DND-41 (cell line): ENCODE measurements at regions not wholly inside any gene's neighbourhood (a gene's known extent, or its start where the extent isn't known, plus 50 kb on each side); places are given as distances from the start of the nearest gene placed in this dataset.

Source experiments
- ATAC-seq: fragments of 200-7000 bp; cut with Tn5 transposase; 3 replicates; pipeline ENCODE4 v1.9.1; 2021; ENCODE audit warnings: low read depth; ENCODE audit not compliant: insufficient read depth
- DNase-seq: peaks from one replicate; pipeline ENCODE4 v3.0.0-alpha.2; 2020
- H2AFZ ChIP-seq: 2 replicates; pipeline ENCODE4 v1.6.0; 2012; ENCODE audit warnings: low read depth, low read length
- H3K27ac ChIP-seq: 2 replicates; pipeline ENCODE4 v1.5.1; 2012; ENCODE audit warnings: low read length, inconsistent platforms
- H3K27me3 ChIP-seq: fragments of 200-600 bp; sonication (generic); 2 replicates; pipeline ENCODE4 v1.6.0; 2012; ENCODE audit warnings: low read length, mild to moderate bottlenecking, inconsistent platforms; ENCODE audit not compliant: insufficient read depth, poor library complexity
- H3K36me3 ChIP-seq: 2 replicates; pipeline ENCODE4 v1.5.1; 2012; ENCODE audit warnings: low read length, inconsistent platforms; ENCODE audit not compliant: insufficient read depth
- H3K4me1 ChIP-seq: 2 replicates; pipeline ENCODE4 v1.5.1; 2012; ENCODE audit warnings: mild to moderate bottlenecking, low read length; ENCODE audit not compliant: insufficient read depth
- H3K4me2 ChIP-seq: 2 replicates; pipeline ENCODE4 v1.6.0; 2012; ENCODE audit warnings: mild to moderate bottlenecking, moderate library complexity, low read length, inconsistent platforms; ENCODE audit not compliant: insufficient read depth
- H3K4me3 ChIP-seq, 2 experiments: fragments of 200-600 bp in 1 of 2; shearing (Covaris generic) in 1 of 2; 2 replicates each; pipeline ENCODE4 v1.5.1; 2012 to 2016; ENCODE audit warnings: inconsistent platforms in 2 of 2, low read length in 2 of 2, mild to moderate bottlenecking in 2 of 2, low read depth in 1 of 2, moderate library complexity in 1 of 2
- H3K79me2 ChIP-seq: 2 replicates; pipeline ENCODE4 v1.6.0; 2012; ENCODE audit warnings: low read length, inconsistent platforms; ENCODE audit not compliant: insufficient read depth
- H3K9ac ChIP-seq: 2 replicates; pipeline ENCODE4 v1.6.0; 2012; ENCODE audit warnings: low read depth, mild to moderate bottlenecking, inconsistent platforms, low read length, moderate library complexity
- H3K9me3 ChIP-seq: 2 replicates; pipeline ENCODE4 v1.5.1; 2012; ENCODE audit warnings: low read length, moderate library complexity, mild to moderate bottlenecking, inconsistent platforms; ENCODE audit not compliant: insufficient read depth, severe bottlenecking
- H4K20me1 ChIP-seq: 2 replicates; pipeline ENCODE4 v1.6.0; 2012; ENCODE audit warnings: low read length; ENCODE audit not compliant: insufficient read depth
- CTCF ChIP-seq: IDR thresholded peaks from 2 replicates; pipeline ENCODE4 v1.5.1; 2012; ENCODE audit warnings: borderline replicate concordance, low read length, moderate library complexity, mild to moderate bottlenecking; ENCODE audit not compliant: poor library complexity, severe bottlenecking; ENCODE audit errors: extremely low read depth
- EZH2 ChIP-seq: IDR thresholded peaks from 3 replicates; pipeline ENCODE4 v1.6.1; 2012; ENCODE audit warnings: borderline replicate concordance, low read depth, mild to moderate bottlenecking, moderate library complexity, low read length, inconsistent platforms; ENCODE audit not compliant: severe bottlenecking

GRCh38 chr13:40061466-40062450 lies 406.3 kb downstream of the COG6 start:
- H3K27me3 ChIP-seq: no peaks in the 10 kb centered on the region
- no peaks in the 10 kb centered on the region for H3K4me1 ChIP-seq
- H3K9me3 ChIP-seq: no peaks in the 10 kb centered on the region
- no peaks in the 10 kb centered on the region for H4K20me1 ChIP-seq
- H2AFZ ChIP-seq: no peak overlapping the region
- H3K4me3 ChIP-seq: no peak overlapping the region
- ATAC-seq (no peak), DNase-seq (no peak)
- H3K79me2 ChIP-seq: no peaks in the 10 kb centered on the region
- no peaks in the 10 kb centered on the region for H3K36me3 ChIP-seq
- no peak for TF ChIP-seq CTCF
- TF ChIP-seq EZH2: no peak
- no peak overlapping the region for H3K4me2 ChIP-seq
- H3K9ac ChIP-seq: no peak overlapping the region
- H3K27ac ChIP-seq: no peak overlapping the region

- H3K9ac ChIP-seq: no peak overlapping the region
- no peaks in the 10 kb centered on the region for H3K79me2 ChIP-seq
- no peak for ATAC-seq
- no peaks in the 10 kb centered on the region for H4K20me1 ChIP-seq
- DNase-seq: no peak
- no peak overlapping the region for H3K27ac ChIP-seq
- H2AFZ ChIP-seq: no peak overlapping the region
- H3K27me3 ChIP-seq: no peaks in the 10 kb centered on the region
- no peaks in the 10 kb centered on the region for H3K4me1 ChIP-seq
- H3K4me2 ChIP-seq: no peak overlapping the region
- TF ChIP-seq EZH2 (no peak), CTCF (no peak)
- H3K36me3 ChIP-seq: no peaks in the 10 kb centered on the region
- no peak overlapping the region for H3K4me3 ChIP-seq
- no peaks in the 10 kb centered on the region for H3K9me3 ChIP-seq
Observed at GRCh38 chr13:40063278-40063698, 407.8 kb downstream of the COG6 start.

DNA sequence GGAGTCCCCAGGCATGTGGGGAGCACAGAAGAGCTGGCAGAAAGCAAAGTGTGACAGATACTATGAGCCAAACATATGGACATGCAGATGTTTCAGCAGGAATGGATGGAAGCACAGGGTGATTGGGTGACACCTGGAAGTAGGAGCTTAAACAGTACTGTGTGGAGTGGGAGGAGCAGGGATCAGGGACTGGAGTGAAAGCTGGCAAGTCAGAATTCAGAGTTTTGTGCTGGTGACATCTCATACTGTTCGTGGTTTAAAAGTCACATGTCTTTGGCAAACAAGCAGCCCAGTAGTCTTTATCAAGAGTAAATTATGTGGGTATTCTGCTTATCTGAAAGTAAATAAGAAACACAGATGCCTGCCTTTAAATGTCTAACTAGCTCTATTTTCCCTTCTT lies 408.2 kb downstream of the COG6 start:
- Histone ChIP-seq H3K27ac (no peak overlapping the region), H3K9ac (no peak overlapping the region), H2AFZ (no peak overlapping the region), H3K27me3 (no peaks in the 10 kb centered on the region), H3K79me2 (no peaks in the 10 kb centered on the region), H3K36me3 (no peaks in the 10 kb centered on the region), H3K4me3 (no peak overlapping the region), H3K9me3 (no peaks in the 10 kb centered on the region), H3K4me1 (no peaks in the 10 kb centered on the region), H4K20me1 (no peaks in the 10 kb centered on the region), H3K4me2 (no peak overlapping the region)
- ATAC-seq: no peak
- DNase-seq: no peak
- TF ChIP-seq CTCF (no peak), EZH2 (no peak)
